GM12875 (cell line): ENCODE measurements at regions not wholly inside any gene's neighbourhood (a gene's known extent, or its start where the extent isn't known, plus 50 kb on each side); places are given as distances from the start of the nearest gene placed in this dataset.

Experiments
- H3K4me3 ChIP-seq: one replicate; pipeline ENCODE4 v1.5.1; 2011; ENCODE audit warnings: low read depth, low read length, control low read depth
- TF ChIP-seq, protein P1 (sequence below): IDR thresholded peaks from 2 replicates; pipeline ENCODE4 v1.5.1; 2011; ENCODE audit warnings: low read depth, mild to moderate bottlenecking, control low read depth, inconsistent platforms, low read length, moderate library complexity, borderline replicate concordance; ENCODE audit not compliant: insufficient read depth

DNA sequence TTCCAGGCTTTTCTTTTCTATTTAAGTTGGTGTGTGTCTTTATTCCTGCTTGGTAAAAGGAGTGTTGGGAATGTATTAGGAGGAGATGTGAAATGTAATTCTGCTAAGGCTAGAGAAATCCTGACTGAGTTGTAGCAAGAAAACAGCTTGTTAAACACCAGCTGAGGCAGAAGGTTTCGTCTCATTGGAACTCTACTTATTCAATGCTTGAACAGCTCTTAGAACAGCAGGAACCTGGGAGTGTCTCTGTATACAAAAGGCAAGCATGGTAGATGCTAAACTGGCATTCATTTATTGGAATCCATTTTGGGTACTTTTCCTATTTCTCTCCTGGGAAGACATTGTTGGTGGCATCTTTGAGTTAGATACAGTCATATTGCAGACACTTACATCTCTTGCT lies 280.9 kb downstream of the HRH4 start:
- no peak overlapping the region for H3K4me3 ChIP-seq
- TF ChIP-seq, protein P1, sequence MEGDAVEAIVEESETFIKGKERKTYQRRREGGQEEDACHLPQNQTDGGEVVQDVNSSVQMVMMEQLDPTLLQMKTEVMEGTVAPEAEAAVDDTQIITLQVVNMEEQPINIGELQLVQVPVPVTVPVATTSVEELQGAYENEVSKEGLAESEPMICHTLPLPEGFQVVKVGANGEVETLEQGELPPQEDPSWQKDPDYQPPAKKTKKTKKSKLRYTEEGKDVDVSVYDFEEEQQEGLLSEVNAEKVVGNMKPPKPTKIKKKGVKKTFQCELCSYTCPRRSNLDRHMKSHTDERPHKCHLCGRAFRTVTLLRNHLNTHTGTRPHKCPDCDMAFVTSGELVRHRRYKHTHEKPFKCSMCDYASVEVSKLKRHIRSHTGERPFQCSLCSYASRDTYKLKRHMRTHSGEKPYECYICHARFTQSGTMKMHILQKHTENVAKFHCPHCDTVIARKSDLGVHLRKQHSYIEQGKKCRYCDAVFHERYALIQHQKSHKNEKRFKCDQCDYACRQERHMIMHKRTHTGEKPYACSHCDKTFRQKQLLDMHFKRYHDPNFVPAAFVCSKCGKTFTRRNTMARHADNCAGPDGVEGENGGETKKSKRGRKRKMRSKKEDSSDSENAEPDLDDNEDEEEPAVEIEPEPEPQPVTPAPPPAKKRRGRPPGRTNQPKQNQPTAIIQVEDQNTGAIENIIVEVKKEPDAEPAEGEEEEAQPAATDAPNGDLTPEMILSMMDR: no peak

DNA sequence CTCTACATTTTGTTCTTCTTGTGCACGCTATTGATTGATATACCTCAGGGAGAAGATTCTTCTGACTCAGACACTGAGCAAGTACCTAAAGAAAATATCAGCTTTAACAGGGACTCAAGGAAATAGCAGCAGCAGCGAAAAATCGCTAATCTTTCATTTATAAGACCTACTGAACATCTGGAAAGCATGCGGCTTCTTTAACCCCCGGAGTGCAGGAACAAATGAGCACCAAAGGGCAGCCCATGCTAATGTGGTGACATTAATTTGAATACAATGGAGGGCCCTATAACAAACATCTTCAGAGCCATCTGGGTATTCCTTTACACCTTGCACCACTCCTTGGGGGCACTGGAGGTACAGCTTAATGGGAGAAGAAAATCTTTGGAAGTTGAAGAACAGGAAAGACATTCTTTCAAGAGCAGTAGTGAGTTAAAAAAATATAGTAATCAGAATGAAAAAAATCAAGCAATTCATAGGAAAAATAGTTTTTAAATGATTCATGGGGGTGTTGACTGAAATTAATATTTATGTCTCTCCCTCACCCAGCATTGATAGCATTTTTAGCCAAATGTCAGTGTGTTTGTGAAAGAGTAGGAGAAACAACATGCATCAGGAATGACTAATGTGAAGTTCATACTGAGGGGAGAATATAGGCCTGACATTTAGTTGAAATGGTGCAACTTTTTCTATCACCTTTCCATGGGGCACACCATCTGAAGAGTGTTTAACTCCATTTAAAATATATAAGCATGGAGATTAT lies 281.7 kb downstream of the HRH4 start:
- H3K4me3 ChIP-seq: no peak overlapping the region
- TF ChIP-seq, protein P1: no peak

DNA sequence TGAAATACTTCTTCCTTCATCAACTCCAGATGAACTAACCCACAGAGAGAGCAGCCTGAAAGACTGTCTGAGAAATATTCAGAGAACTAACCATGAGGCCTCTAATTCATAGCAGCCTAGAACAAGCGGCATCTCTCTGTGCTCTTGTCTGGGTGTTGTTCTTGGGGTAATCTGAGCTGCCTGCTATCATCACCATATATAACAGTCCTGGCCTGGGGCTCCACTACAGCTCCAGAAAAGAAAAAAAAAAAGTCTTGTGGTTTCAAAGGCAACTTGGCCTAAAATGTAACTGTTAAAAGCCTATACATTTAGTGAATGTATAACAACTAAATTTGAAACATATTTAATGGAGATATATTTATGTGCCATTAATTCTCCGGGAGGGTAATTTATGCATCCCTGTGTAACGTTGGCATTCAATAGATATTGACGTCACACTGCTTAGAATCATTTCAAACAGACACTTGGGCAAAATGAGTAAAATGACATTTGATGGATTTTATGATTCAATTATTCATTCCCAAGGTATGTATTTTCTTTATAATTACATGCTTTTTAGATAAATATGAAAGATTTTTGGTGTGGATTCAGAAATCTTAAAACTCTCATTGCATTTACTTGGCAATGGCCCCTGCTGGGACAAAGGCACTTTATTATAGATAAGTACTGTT lies 294.3 kb downstream of the HRH4 start:
- no peak overlapping the region for H3K4me3 ChIP-seq
- TF ChIP-seq, protein P1: no peak

DNA sequence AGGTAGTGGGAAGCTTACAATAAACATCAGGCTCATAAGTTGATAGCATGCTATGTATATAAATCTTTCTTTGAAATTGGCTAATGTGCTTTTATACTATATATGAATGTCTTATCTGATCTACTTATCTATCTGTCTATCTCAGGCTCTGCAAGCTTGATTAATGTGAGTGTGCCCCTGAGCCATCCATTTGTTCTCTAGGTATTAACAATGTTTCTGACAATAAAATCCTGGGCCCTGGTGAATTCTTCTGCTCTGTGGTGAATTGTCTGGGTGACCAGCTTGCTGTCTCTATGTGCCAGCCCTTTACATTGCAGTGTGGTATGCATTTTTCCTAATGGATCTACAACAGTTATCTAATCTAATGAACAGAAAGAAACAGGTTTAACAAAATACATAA lies 295.9 kb downstream of the HRH4 start:
- TF ChIP-seq, protein P1: no peak

DNA sequence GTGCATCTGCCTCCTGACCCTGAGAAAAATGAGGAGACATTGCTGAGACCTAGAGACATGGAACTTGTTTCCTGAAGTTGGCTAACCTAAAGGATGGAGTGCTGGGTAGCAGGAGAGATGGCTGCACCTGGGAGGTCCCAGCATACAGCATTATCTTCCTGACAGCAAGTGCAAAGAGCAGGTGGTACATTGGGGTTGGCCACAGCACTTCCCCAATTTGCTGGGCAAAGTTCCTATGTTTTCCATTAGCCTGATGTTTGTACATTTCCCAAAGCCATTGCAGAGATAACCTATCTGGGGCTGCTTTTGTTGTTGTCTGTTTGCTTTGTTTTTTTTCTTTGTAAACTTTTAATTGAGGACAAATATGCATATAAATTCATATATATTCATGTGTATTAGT lies 296.7 kb downstream of the HRH4 start:
- TF ChIP-seq, protein P1: no peak
- H3K4me3 ChIP-seq: no peak overlapping the region

More for the DNA sequence above, 295.9 kb downstream of the HRH4 start:
- H3K4me3 ChIP-seq: no peak overlapping the region

DNA sequence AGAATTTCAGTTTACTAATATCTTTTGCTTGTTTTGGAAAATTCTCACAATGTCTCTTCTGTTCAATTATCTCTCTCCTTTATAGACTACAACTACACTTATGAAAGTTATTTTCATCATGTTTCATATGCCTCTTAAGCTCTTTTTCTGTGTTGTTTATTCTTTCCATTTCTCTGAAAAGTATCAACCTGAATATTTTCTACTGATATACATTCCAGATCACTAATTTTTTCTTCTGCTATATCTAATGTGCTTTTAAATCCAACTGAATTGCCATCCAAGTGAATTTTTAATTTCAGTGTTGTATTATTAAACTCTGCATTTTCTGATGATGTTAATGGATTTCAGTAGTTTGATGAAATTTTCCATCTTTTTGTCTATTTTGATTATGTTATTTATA lies 301.3 kb downstream of the HRH4 start:
- no peak overlapping the region for H3K4me3 ChIP-seq
- TF ChIP-seq, protein P1: no peak

DNA sequence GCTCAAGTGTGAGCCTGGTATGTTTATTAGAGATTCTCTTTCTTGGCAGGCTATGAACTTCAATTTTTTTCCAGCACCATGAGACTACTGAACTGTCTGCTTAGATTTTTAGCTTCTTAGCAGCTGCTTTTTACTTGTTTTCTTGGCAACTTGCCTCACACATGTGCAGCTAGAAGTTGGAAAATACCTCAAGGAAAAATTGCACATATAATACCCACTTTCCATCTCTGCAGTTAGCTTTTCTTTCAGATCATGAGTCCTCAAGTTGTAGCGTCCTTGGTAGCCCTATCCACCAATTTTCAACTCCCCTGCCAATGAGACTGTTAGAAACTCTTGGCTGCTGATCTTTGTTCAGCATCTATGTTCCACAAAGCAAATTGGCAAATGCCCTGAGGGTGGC lies 302.1 kb downstream of the HRH4 start:
- no peak overlapping the region for H3K4me3 ChIP-seq
- TF ChIP-seq, protein P1: no peak
